MM.1S (cell line): ENCODE measurements at regions not wholly inside any gene's neighbourhood (a gene's known extent, or its start where the extent isn't known, plus 50 kb on each side); places are given as distances from the start of the nearest gene placed in this dataset.

Experiments
- DNase-seq: peaks from one replicate; pipeline ENCODE4 v3.0.0-alpha.2; 2015
- H2AFZ ChIP-seq: fragments of 300-600 bp; sonication (generic); 2 replicates; pipeline ENCODE4 v1.6.0; 2016; ENCODE audit warnings: antibody characterized with exemption, low read length
- H3F3A ChIP-seq: fragments of 300-600 bp; sonication (generic); 2 replicates; pipeline ENCODE4 v1.6.1; 2016; ENCODE audit warnings: mild to moderate bottlenecking, antibody characterized with exemption, low read length, moderate library complexity, mixed read lengths; ENCODE audit not compliant: insufficient read depth
- H3K27ac ChIP-seq: fragments of 300-600 bp; sonication (generic); 2 replicates; pipeline ENCODE4 v1.5.1; 2016; ENCODE audit warnings: mild to moderate bottlenecking, low read length
- H3K27me3 ChIP-seq: fragments of 300-600 bp; sonication (generic); replicated peaks from 2 replicates; pipeline ENCODE4 v1.6.0; 2016; ENCODE audit warnings: low read length; ENCODE audit not compliant: insufficient read depth
- H3K36me3 ChIP-seq: fragments of 300-600 bp; sonication (generic); replicated peaks from 2 replicates; pipeline ENCODE4 v1.6.1; 2016; ENCODE audit warnings: mild to moderate bottlenecking, low read length, mixed read lengths; ENCODE audit not compliant: insufficient read depth
- H3K4me1 ChIP-seq: fragments of 300-600 bp; sonication (generic); 2 replicates; pipeline ENCODE4 v1.6.1; 2016; ENCODE audit warnings: low read length, mixed read lengths
- H3K4me2 ChIP-seq: fragments of 300-600 bp; sonication (generic); 2 replicates; pipeline ENCODE4 v1.6.0; 2016; ENCODE audit warnings: low read depth, low read length
- H3K4me3 ChIP-seq: fragments of 300-600 bp; sonication (generic); 2 replicates; pipeline ENCODE4 v1.5.1; 2016; ENCODE audit warnings: low read length, mixed read lengths
- H3K79me2 ChIP-seq: fragments of 300-600 bp; sonication (generic); 2 replicates; pipeline ENCODE4 v1.6.1; 2016; ENCODE audit warnings: mixed run types, low read length, mixed read lengths
- H3K9ac ChIP-seq: fragments of 300-600 bp; sonication (generic); 2 replicates; pipeline ENCODE4 v1.6.1; 2016; ENCODE audit warnings: low read length, mixed read lengths
- H3K9me2 ChIP-seq: fragments of 300-600 bp; sonication (generic); replicated peaks from 2 replicates; pipeline ENCODE4 v1.6.1; 2016; ENCODE audit warnings: mild to moderate bottlenecking, low read length, mixed read lengths; ENCODE audit not compliant: insufficient read depth
- H3K9me3 ChIP-seq: fragments of 300-600 bp; sonication (generic); replicated peaks from 2 replicates; pipeline ENCODE4 v1.6.1; 2016; ENCODE audit warnings: mild to moderate bottlenecking, low read length, mixed read lengths; ENCODE audit not compliant: insufficient read depth
- H4K20me1 ChIP-seq: fragments of 300-600 bp; sonication (generic); 2 replicates; pipeline ENCODE4 v1.6.1; 2016; ENCODE audit warnings: mild to moderate bottlenecking, low read length, moderate library complexity, mixed read lengths; ENCODE audit not compliant: insufficient read depth
- CTCF ChIP-seq: fragments of 300-600 bp; sonication (generic); IDR thresholded peaks from 2 replicates; pipeline ENCODE4 v1.5.1; 2016; ENCODE audit warnings: antibody characterized with exemption, low read length, mixed read lengths
- EZH2 ChIP-seq: fragments of 300-600 bp; sonication (generic); optimal IDR thresholded peaks from 2 replicates; pipeline ENCODE3; 2017; ENCODE audit warnings: low read depth, mild to moderate bottlenecking, antibody characterized with exemption, low read length, mixed read lengths
- EZH2phosphoT487 ChIP-seq: fragments of 300-600 bp; sonication (generic); IDR thresholded peaks from 2 replicates; pipeline ENCODE4 v1.6.1; 2018; ENCODE audit warnings: antibody characterized with exemption, low read length

GRCh38 chr6:102717252-102717651 is 1323.7 kb downstream of the GRIK2 start:
- DNase-seq: no peak
- Histone ChIP-seq H3K4me1 (no peaks in the 10 kb centered on the region), H3K9me2 (no peaks in the 10 kb centered on the region), H2AFZ (no peak overlapping the region), H3K4me3 (no peak overlapping the region), H3F3A (no peaks in the 10 kb centered on the region), H3K9ac (no peak overlapping the region), H3K79me2 (no peaks in the 10 kb centered on the region), H3K9me3 (no peaks in the 10 kb centered on the region), H3K27ac (no peak overlapping the region), H3K27me3 (no peaks in the 10 kb centered on the region), H3K36me3 (no peaks in the 10 kb centered on the region), H4K20me1 (no peaks in the 10 kb centered on the region), H3K4me2 (no peak overlapping the region)
- no peak for TF ChIP-seq EZH2
- TF ChIP-seq CTCF: no peak
- no peak for TF ChIP-seq EZH2phosphoT487

- Histone ChIP-seq H3K79me2 (no peaks in the 10 kb centered on the region), H3K4me1 (no peaks in the 10 kb centered on the region), H3K9ac (no peak overlapping the region), H3K36me3 (no peaks in the 10 kb centered on the region), H3K4me2 (no peak overlapping the region), H3K27me3 (no peaks in the 10 kb centered on the region), H3K9me2 (no peaks in the 10 kb centered on the region), H3K27ac (no peak overlapping the region), H4K20me1 (no peaks in the 10 kb centered on the region), H3K9me3 (no peaks in the 10 kb centered on the region), H2AFZ (no peak overlapping the region), H3F3A (no peaks in the 10 kb centered on the region), H3K4me3 (no peak overlapping the region)
- TF ChIP-seq EZH2phosphoT487: no peak
- TF ChIP-seq CTCF: no peak
- TF ChIP-seq EZH2: no peak
- no peak for DNase-seq
Observed at GRCh38 chr6:102701019-102701418, 1307.5 kb downstream of the GRIK2 start.

GRCh38 chr6:102686461-102686860 is 1293.0 kb downstream of the GRIK2 start:
- Histone ChIP-seq H3K27me3 (no peaks in the 10 kb centered on the region), H3K9me3 (no peaks in the 10 kb centered on the region), H3K36me3 (no peaks in the 10 kb centered on the region), H2AFZ (no peak overlapping the region), H3K79me2 (no peaks in the 10 kb centered on the region), H3K9ac (no peak overlapping the region), H3K27ac (no peak overlapping the region), H3K4me3 (no peak overlapping the region), H3F3A (no peaks in the 10 kb centered on the region), H3K9me2 (no peaks in the 10 kb centered on the region), H3K4me2 (no peak overlapping the region), H3K4me1 (no peaks in the 10 kb centered on the region), H4K20me1 (no peaks in the 10 kb centered on the region)
- no peak for DNase-seq
- TF ChIP-seq EZH2phosphoT487 (no peak), CTCF (no peak), EZH2 (no peak)
